WTC11 (cell line): ENCODE measurements at regions not wholly inside any gene's neighbourhood (a gene's known extent, or its start where the extent isn't known, plus 50 kb on each side); places are given as distances from the start of the nearest gene placed in this dataset.

Source experiments
- AFF4 ChIP-seq: sonication (generic); formaldehyde crosslinking; IDR thresholded peaks from 2 replicates; pipeline ENCODE4 v1.8.1; 2023; ENCODE audit warnings: mild to moderate bottlenecking, missing genetic modification reagents, borderline replicate concordance
- CREB1 ChIP-seq: sonication (generic); formaldehyde crosslinking; IDR thresholded peaks from 2 replicates; pipeline ENCODE4 v1.8.0; 2023; ENCODE audit warnings: mild to moderate bottlenecking, missing genetic modification reagents
- CREM ChIP-seq: sonication (generic); formaldehyde crosslinking; IDR thresholded peaks from 2 replicates; pipeline ENCODE4 v1.8.1; 2022; ENCODE audit warnings: mild to moderate bottlenecking, missing genetic modification reagents, moderate library complexity
- CTCF ChIP-seq: fragments of 200-600 bp; IDR thresholded peaks from 2 replicates; pipeline ENCODE4 v1.8.0; 2022; ENCODE audit warnings: antibody characterized with exemption
- HMGA2 ChIP-seq: fragments of 250-450 bp; sonication (Bioruptor Pico); IDR thresholded peaks from 2 replicates; pipeline ENCODE4 v1.4.0; 2021; ENCODE audit warnings: mild to moderate bottlenecking, moderate library complexity
- JUN ChIP-seq: sonication (generic); formaldehyde crosslinking; IDR thresholded peaks from 2 replicates; pipeline ENCODE4 v1.8.0; 2023; ENCODE audit warnings: mild to moderate bottlenecking, missing genetic modification reagents
- MAX ChIP-seq: sonication (generic); formaldehyde crosslinking; IDR thresholded peaks from 2 replicates; pipeline ENCODE4 v1.8.0; 2022; ENCODE audit warnings: mild to moderate bottlenecking, missing genetic modification reagents
- PRRX2 ChIP-seq: fragments of 250-450 bp; sonication (Bioruptor Pico); IDR thresholded peaks from 2 replicates; pipeline ENCODE4 v1.8.0; 2021; ENCODE audit warnings: mild to moderate bottlenecking
- TCF7 ChIP-seq: sonication (generic); formaldehyde crosslinking; IDR thresholded peaks from 2 replicates; pipeline ENCODE4 v1.8.0; 2022; ENCODE audit warnings: mild to moderate bottlenecking, low read depth, missing genetic modification reagents, moderate library complexity
- USF2 ChIP-seq: sonication (generic); formaldehyde crosslinking; IDR thresholded peaks from 2 replicates; pipeline ENCODE4 v1.8.1; 2023; ENCODE audit warnings: mild to moderate bottlenecking, missing genetic modification reagents, moderate library complexity
- TF ChIP-seq, protein P1 (sequence below): sonication (generic); formaldehyde crosslinking; IDR thresholded peaks from 2 replicates; pipeline ENCODE4 v1.8.1; 2022; ENCODE audit warnings: low read depth, mild to moderate bottlenecking, moderate library complexity, missing genetic modification reagents, borderline replicate concordance
- TF ChIP-seq, protein P2 (sequence below): sonication (generic); formaldehyde crosslinking; IDR thresholded peaks from 2 replicates; pipeline ENCODE4 v1.8.1; 2022; ENCODE audit warnings: low read depth, missing genetic modification reagents, borderline replicate concordance

DNA sequence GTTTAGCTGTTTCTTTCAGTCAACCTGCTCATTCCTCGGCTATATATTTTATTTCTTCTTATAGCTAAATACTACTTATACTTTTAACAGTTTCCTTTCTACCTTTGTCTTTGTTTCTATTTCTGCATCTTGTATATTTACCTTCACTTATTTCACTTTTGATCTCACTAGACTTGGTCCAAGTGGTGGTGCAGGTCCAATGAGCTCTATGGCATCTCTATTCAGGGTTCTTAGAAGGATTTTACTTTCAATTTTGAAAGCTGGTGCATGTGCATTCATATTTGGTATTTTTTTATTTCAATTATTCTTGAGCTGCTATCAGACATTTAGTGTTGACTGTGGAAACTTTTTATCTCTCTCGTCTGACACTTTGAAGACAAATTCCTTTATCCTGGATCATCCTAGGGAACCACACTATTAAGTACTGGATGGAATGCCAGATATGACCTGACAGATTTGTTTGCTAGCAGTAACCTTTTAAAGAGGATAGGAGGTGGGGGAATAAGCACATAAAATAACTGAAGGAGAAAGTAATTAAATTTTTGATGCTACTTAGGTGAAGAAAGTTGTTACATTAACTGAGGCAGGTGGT is 123.1 kb upstream of the PJA2 start:
- TF ChIP-seq, protein P1, sequence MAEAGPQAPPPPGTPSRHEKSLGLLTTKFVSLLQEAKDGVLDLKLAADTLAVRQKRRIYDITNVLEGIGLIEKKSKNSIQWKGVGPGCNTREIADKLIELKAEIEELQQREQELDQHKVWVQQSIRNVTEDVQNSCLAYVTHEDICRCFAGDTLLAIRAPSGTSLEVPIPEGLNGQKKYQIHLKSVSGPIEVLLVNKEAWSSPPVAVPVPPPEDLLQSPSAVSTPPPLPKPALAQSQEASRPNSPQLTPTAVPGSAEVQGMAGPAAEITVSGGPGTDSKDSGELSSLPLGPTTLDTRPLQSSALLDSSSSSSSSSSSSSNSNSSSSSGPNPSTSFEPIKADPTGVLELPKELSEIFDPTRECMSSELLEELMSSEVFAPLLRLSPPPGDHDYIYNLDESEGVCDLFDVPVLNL (CRISPR knock-in tag): no peak
- TF ChIP-seq, protein P2, sequence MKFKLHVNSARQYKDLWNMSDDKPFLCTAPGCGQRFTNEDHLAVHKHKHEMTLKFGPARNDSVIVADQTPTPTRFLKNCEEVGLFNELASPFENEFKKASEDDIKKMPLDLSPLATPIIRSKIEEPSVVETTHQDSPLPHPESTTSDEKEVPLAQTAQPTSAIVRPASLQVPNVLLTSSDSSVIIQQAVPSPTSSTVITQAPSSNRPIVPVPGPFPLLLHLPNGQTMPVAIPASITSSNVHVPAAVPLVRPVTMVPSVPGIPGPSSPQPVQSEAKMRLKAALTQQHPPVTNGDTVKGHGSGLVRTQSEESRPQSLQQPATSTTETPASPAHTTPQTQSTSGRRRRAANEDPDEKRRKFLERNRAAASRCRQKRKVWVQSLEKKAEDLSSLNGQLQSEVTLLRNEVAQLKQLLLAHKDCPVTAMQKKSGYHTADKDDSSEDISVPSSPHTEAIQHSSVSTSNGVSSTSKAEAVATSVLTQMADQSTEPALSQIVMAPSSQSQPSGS (CRISPR knock-in tag): no peak
- no peak for TF ChIP-seq MAX (CRISPR knock-in tag)
- no peak for TF ChIP-seq CREM (CRISPR knock-in tag)
- no peak for TF ChIP-seq CTCF
- no peak for TF ChIP-seq JUN (CRISPR knock-in tag)
- TF ChIP-seq CREB1: no peak
- no peak for TF ChIP-seq USF2 (CRISPR knock-in tag)
- TF ChIP-seq PRRX2 (CRISPR knock-in tag): no peak
- no peak for TF ChIP-seq AFF4 (CRISPR knock-in tag)
- TF ChIP-seq TCF7 (CRISPR knock-in tag): no peak
- TF ChIP-seq HMGA2: no peak
